ENCODE measurements at regions not wholly inside any gene's neighbourhood (a gene's known extent, or its start where the extent isn't known, plus 50 kb on each side); places are given as distances from the start of the nearest gene placed in this dataset.

DNA sequence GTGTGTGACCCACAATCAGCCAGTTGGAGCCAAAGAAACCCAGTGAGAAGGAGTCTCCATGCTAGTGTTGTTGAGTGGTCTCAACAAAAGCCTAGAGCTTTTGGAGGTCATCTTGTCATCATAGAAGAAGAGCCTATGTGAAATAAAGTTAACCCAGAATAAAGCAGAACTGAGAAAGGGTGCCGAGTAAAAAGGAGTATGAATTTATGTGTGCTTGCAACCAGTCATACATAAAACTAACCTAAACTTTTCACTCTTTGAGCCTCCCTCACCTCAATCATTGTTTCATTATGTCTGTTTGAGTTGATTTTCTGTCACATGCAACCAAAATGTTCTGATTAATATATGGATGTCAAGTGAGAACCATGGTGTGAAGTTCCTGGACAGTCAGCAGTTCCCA, 599.3 kb upstream of the ZEB2 start:
- no peak for TF ChIP-seq CTCF (IDR thresholded peaks at IDR 0.05)
- no peak for TF ChIP-seq EZH2 (IDR thresholded peaks at IDR 0.05; ENCODE audit: borderline replicate concordance, insufficient read depth, low read depth, low read length, poor library complexity, severe bottlenecking)
